ENCODE measurements at regions not wholly inside any gene's neighbourhood (a gene's known extent, or its start where the extent isn't known, plus 50 kb on each side); places are given as distances from the start of the nearest gene placed in this dataset.

DNA sequence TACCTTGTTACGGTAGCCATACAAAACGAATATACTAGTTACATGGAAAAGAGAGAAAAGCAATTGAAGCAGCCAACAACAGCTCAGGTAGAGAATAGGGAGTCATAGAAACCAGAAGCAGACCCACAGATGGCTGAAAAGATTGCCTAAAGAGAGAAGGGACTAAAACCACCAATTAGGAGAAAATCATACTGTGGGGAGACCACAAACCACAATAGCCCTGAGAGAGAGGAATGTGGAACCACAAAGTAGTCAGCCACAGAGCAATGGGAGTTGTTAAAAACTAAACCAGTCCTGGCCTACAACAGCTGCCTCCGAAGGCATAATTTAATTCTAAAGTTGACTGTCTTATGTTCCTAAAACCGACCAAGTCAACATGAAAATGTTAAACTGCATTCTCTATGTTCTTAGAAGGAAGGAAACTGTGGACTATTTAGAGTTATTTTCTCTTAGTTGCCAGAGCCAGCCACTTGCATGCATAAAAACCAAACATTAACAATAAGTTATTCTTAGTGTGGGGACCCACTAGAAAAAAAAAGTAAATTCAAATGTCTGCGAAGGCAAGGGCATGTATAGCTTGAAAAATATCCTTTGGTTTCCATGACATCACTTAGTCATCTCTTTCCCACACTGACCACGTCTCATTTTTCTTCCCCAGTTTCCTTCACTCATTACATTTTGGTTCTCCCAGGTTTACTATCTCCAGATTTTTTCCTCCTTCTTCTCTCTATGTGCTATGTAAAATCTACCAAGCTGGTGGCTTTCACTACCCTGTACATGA lies 398.1 kb downstream of the NOVA1 start:
- ChIA-PET CTCF (no interaction called here), POLR2A (no interaction called here)
- ATAC-seq (no peak), DNase-seq (no peak)
- TF ChIP-seq, protein P1, sequence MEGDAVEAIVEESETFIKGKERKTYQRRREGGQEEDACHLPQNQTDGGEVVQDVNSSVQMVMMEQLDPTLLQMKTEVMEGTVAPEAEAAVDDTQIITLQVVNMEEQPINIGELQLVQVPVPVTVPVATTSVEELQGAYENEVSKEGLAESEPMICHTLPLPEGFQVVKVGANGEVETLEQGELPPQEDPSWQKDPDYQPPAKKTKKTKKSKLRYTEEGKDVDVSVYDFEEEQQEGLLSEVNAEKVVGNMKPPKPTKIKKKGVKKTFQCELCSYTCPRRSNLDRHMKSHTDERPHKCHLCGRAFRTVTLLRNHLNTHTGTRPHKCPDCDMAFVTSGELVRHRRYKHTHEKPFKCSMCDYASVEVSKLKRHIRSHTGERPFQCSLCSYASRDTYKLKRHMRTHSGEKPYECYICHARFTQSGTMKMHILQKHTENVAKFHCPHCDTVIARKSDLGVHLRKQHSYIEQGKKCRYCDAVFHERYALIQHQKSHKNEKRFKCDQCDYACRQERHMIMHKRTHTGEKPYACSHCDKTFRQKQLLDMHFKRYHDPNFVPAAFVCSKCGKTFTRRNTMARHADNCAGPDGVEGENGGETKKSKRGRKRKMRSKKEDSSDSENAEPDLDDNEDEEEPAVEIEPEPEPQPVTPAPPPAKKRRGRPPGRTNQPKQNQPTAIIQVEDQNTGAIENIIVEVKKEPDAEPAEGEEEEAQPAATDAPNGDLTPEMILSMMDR (IDR thresholded peaks at IDR 0.05) = no peak
- Mint-ChIP-seq H3K27ac (no peak overlapping the region), H3K9me3 (peaks cover 8% of the 10 kb centered on the region), H3K27me3 (peaks cover 9% of the 10 kb centered on the region), H3K4me3 (no peak overlapping the region), H3K36me3 (ENCODE audit: low read depth) (no peaks in the 10 kb centered on the region), H3K4me1 (ENCODE audit: low read depth) (no peaks in the 10 kb centered on the region)
- intact Hi-C loops (cut with micrococcal nuclease) = no loop called here

DNA sequence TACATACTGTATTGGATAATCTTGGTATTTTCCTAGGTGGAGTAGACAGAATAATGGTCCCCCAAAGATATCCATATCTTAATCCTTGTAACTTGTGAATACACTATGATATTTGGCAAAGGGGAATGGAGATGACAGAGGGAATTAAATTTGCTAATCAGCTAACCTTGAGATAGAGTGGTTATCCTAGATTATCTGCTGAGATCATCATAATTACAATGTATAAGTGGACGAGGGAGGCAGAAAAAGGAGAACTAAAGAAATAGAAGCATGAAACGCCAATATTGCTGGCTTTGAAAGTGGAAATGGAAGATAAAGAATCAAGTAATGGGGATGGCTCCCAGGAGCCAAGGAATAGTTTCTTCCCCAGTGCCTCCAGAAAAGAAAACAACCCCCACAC lies 398.7 kb downstream of the NOVA1 start:
- no peak overlapping the region for H3K27ac Mint-ChIP-seq
- peaks cover 4% of the 10 kb centered on the region for H3K27me3 Mint-ChIP-seq
- ATAC-seq = no peak
- TF ChIP-seq, protein P1 (IDR thresholded peaks at IDR 0.05) = no peak
- ChIA-PET POLR2A (no interaction called here), CTCF (no interaction called here)
- no peaks in the 10 kb centered on the region for H3K36me3 Mint-ChIP-seq (ENCODE audit: low read depth)
- peaks cover 10% of the 10 kb centered on the region for H3K9me3 Mint-ChIP-seq
- no peak overlapping the region for H3K4me3 Mint-ChIP-seq
- no peak for DNase-seq
- intact Hi-C loops (cut with micrococcal nuclease) = no loop called here
- no peaks in the 10 kb centered on the region for H3K4me1 Mint-ChIP-seq (ENCODE audit: low read depth)

DNA sequence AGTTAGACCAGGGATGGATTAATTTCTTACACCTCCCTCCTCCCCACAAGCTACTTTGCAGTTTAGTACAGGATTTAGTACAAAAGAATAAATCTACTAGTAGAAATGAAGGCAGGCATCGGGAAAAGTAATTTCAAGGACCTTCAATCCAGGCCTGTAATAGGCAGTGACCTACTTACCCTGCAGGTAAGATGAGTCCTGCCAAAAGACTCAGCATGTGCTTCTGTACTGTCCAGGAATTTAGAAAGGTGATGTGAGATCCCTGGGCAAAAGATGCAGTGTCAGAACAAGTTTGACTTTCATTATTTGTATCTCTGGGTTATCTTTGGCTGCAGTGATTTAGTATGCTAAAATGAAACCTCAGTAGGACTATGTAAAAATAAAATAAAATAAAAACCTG lies 403.0 kb downstream of the NOVA1 start:
- Mint-ChIP-seq H3K36me3 (ENCODE audit: low read depth) (no peaks in the 10 kb centered on the region), H3K9me3 (peaks cover 4% of the 10 kb centered on the region), H3K27me3 (no peaks in the 10 kb centered on the region), H3K4me3 (no peak overlapping the region), H3K27ac (no peak overlapping the region), H3K4me1 (ENCODE audit: low read depth) (no peaks in the 10 kb centered on the region)
- ChIA-PET CTCF (no interaction called here), POLR2A (no interaction called here)
- TF ChIP-seq, protein P1 (IDR thresholded peaks at IDR 0.05) = no peak
- no peak for ATAC-seq
- intact Hi-C loops (cut with micrococcal nuclease) = no loop called here
- DNase-seq = no peak

DNA sequence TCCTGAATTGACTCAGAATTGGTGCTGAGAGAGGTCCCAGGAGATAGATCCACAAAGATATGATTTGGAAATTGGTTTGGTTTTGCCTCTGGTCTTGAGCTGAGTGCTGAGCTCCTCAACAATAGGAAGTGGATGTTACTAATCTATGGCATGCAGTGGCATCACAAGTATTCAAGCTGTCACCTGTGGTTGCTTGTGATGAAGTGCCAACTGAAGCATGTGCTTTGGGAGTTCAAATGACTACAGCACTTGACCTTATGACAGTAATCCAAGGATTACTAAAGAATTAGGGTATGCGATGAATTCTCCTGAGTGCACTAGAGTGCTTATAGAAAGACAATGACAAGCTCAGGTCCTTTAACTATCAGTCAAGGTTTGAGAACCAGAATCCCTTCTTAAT lies 406.2 kb downstream of the NOVA1 start:
- ChIA-PET CTCF (no interaction called here), POLR2A (no interaction called here)
- Mint-ChIP-seq H3K9me3 (peaks cover 6% of the 10 kb centered on the region), H3K27me3 (no peaks in the 10 kb centered on the region), H3K4me1 (ENCODE audit: low read depth) (no peaks in the 10 kb centered on the region), H3K4me3 (no peak overlapping the region), H3K36me3 (ENCODE audit: low read depth) (no peaks in the 10 kb centered on the region), H3K27ac (no peak overlapping the region)
- intact Hi-C loops (cut with micrococcal nuclease) = no loop called here
- no peak for DNase-seq
- TF ChIP-seq, protein P1 (IDR thresholded peaks at IDR 0.05) = no peak
- ATAC-seq = no peak

DNA sequence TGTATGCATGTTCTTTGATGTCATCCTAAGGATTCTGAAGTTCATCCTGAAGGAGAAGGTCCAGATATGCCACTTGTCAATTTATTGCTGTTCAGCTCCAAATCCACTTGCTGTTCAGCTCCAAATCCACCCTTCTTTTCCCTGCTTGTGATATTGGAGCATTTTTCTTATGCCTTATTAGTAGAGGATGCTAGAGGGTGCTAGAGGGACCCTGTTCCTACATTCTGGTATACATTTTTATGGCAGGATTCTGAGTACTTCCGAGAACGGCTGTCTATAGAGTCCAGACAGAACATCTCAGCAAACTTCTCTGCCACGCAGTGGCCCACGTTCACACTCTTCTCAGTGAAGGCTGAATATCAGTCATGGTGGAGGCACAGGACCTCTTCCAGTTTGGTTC lies 406.7 kb downstream of the NOVA1 start:
- CTCF ChIA-PET = no interaction called here
- Mint-ChIP-seq H3K27me3 (no peaks in the 10 kb centered on the region), H3K4me3 (no peak overlapping the region), H3K36me3 (ENCODE audit: low read depth) (no peaks in the 10 kb centered on the region), H3K27ac (no peak overlapping the region), H3K9me3 (peaks cover 6% of the 10 kb centered on the region), H3K4me1 (ENCODE audit: low read depth) (no peaks in the 10 kb centered on the region)
- intact Hi-C loops (cut with micrococcal nuclease) = no loop called here
- DNase-seq (no peak), ATAC-seq (no peak)
- POLR2A ChIA-PET = no interaction called here
- TF ChIP-seq, protein P1 (IDR thresholded peaks at IDR 0.05) = no peak
